ENCODE measurements at regions not wholly inside any gene's neighbourhood (a gene's known extent, or its start where the extent isn't known, plus 50 kb on each side); places are given as distances from the start of the nearest gene placed in this dataset.
A peak's percentile ranks its signal among the peaks of the same experiment; 100 is the strongest.
"Not testable (repeated sequence)": the region's sequence is repeated elsewhere in the genome, so short reads cannot be mapped to it uniquely, and the experiment has no call there.

GRCh38 chr5:96176022-96176421 lies 214.4 kb upstream of the ELL2 start:
- no peak for ATAC-seq
- no peak overlapping the region for H3K27ac ChIP-seq (ENCODE audit: low read length)
- H3K27me3 ChIP-seq (ENCODE audit: control insufficient read depth, insufficient read depth, low read length): no peaks in the 10 kb centered on the region

GRCh38 chr5:96175090-96175489 lies 213.4 kb upstream of the ELL2 start:
- TF ChIP-seq CTCF (IDR thresholded peaks at IDR 0.05): no peak
- no peak overlapping the region for H3K27ac Mint-ChIP-seq
- ATAC-seq: no peak
- peaks cover 0 to 2% of the 10 kb centered on the region in 2 donors for H3K27me3 Mint-ChIP-seq (ENCODE audit: low read depth in 2 of 2)
- H3K36me3 ChIP-seq (ENCODE audit: control insufficient read depth, insufficient read depth, low read length): no peaks in the 10 kb centered on the region
- H3K4me1 ChIP-seq (ENCODE audit: control insufficient read depth, insufficient read depth, low read length): no peaks in the 10 kb centered on the region
- H3K27ac ChIP-seq (ENCODE audit: low read length): no peak overlapping the region
- no peaks in the 10 kb centered on the region for H3K9me3 Mint-ChIP-seq
- H3K36me3 Mint-ChIP-seq: no peaks in the 10 kb centered on the region
- no peaks in the 10 kb centered on the region for H3K27me3 ChIP-seq (ENCODE audit: control insufficient read depth, insufficient read depth, low read length)
- intact Hi-C loops (cut with micrococcal nuclease): no loop called here
- no peaks in the 10 kb centered on the region for H3K4me1 Mint-ChIP-seq
- H3K9me3 ChIP-seq (ENCODE audit: control insufficient read depth, insufficient read depth, low read length): no peaks in the 10 kb centered on the region
- no peak overlapping the region for H3K4me3 Mint-ChIP-seq
- H3K4me3 ChIP-seq (ENCODE audit: low read length): no peak overlapping the region
- 94% methylated on average over 1 of the region's 2 CpGs for WGBS (ENCODE audit: insufficient coverage)
- DNase-seq: peak in 1 of 2 donors; percentile 9

More at GRCh38 chr5:96176022-96176421, 214.4 kb upstream of the ELL2 start:
- Histone ChIP-seq H3K9me3 (ENCODE audit: control insufficient read depth, insufficient read depth, low read length) (no peaks in the 10 kb centered on the region), H3K4me3 (ENCODE audit: low read length) (no peak overlapping the region), H3K4me1 (ENCODE audit: control insufficient read depth, insufficient read depth, low read length) (no peaks in the 10 kb centered on the region), H3K36me3 (ENCODE audit: control insufficient read depth, insufficient read depth, low read length) (no peaks in the 10 kb centered on the region)
- intact Hi-C loops (cut with micrococcal nuclease): no loop called here
- no peak for TF ChIP-seq CTCF (IDR thresholded peaks at IDR 0.05)
- H3K4me1 Mint-ChIP-seq: no peaks in the 10 kb centered on the region
- no peaks in the 10 kb centered on the region for H3K36me3 Mint-ChIP-seq
- peaks cover 0 to 2% of the 10 kb centered on the region in 2 donors for H3K27me3 Mint-ChIP-seq (ENCODE audit: low read depth in 2 of 2)
- H3K9me3 Mint-ChIP-seq: no peaks in the 10 kb centered on the region
- WGBS (ENCODE audit: insufficient coverage): 50% methylated on average over 2 of the region's 2 CpGs
- no peak overlapping the region for H3K27ac Mint-ChIP-seq
- no peak for DNase-seq
- H3K4me3 Mint-ChIP-seq: no peak overlapping the region

DNA sequence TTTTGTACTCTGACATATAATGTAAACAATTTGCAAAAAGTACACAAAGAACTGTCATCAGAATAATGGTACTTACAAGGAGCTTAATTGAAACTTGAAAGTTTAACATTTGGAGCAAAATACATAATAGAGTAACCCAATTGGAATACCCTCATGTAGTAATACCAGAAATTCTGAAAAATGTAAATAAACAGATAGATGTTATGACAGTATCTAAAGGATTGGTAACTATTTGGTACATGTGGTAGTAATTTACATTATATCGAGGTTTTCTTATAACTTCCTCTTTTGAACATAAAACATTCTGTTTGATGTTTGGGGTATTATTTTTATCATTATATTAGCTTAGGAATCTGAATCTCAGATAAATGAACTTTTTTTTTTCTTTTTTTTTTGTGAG lies 211.7 kb upstream of the ELL2 start:
- no peaks in the 10 kb centered on the region for H3K27me3 ChIP-seq (ENCODE audit: control insufficient read depth, insufficient read depth, low read length)
- Mint-ChIP-seq H3K36me3 (no peaks in the 10 kb centered on the region), H3K27ac (no peak overlapping the region), H3K4me3 (no peak overlapping the region), H3K4me1 (no peaks in the 10 kb centered on the region), H3K27me3 (ENCODE audit: low read depth in 2 of 2) (no peaks in the 10 kb centered on the region), H3K9me3 (no peaks in the 10 kb centered on the region)
- no peak for ATAC-seq
- H3K4me1 ChIP-seq (ENCODE audit: control insufficient read depth, insufficient read depth, low read length): no peaks in the 10 kb centered on the region
- intact Hi-C loops (cut with micrococcal nuclease): no loop called here
- TF ChIP-seq CTCF (IDR thresholded peaks at IDR 0.05): no peak
- no peak overlapping the region for H3K4me3 ChIP-seq (ENCODE audit: low read length)
- no CpG with 5 or more reads among the region's 1 CpG for WGBS (ENCODE audit: insufficient coverage)
- H3K9me3 ChIP-seq (ENCODE audit: control insufficient read depth, insufficient read depth, low read length): no peaks in the 10 kb centered on the region
- no peak overlapping the region for H3K27ac ChIP-seq (ENCODE audit: low read length)
- H3K36me3 ChIP-seq (ENCODE audit: control insufficient read depth, insufficient read depth, low read length): no peaks in the 10 kb centered on the region
- DNase-seq: no peak

DNA sequence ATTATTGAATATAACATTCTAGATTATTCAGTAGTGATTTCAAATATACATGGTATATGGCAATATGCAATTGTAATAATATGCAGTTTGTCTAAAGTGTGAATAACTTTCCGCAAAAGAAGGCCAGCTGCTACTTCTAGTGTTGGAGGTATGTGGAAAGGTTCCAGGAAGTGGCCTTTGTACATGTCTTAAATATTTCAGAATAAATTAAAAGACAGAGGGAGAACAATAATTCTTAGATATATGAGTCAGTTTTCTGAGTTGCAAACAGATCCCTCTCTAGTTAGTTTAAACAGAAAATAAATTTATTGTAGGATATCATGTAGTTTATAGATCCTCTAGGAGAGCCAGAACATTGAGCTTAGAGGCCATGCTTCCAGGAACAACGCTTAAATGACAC lies 210.8 kb upstream of the ELL2 start:
- H3K27ac Mint-ChIP-seq: no peak overlapping the region
- WGBS (ENCODE audit: insufficient coverage): 95% methylated on average over 2 of the region's 2 CpGs
- Histone ChIP-seq H3K4me1 (ENCODE audit: control insufficient read depth, insufficient read depth, low read length) (no peaks in the 10 kb centered on the region), H3K27ac (ENCODE audit: low read length) (no peak overlapping the region), H3K27me3 (ENCODE audit: control insufficient read depth, insufficient read depth, low read length) (no peaks in the 10 kb centered on the region), H3K9me3 (ENCODE audit: control insufficient read depth, insufficient read depth, low read length) (no peaks in the 10 kb centered on the region), H3K4me3 (ENCODE audit: low read length) (no peak overlapping the region), H3K36me3 (ENCODE audit: control insufficient read depth, insufficient read depth, low read length) (no peaks in the 10 kb centered on the region)
- DNase-seq (no peak), ATAC-seq (no peak)
- no peak overlapping the region for H3K4me3 Mint-ChIP-seq
- no peaks in the 10 kb centered on the region for H3K9me3 Mint-ChIP-seq
- no peaks in the 10 kb centered on the region for H3K27me3 Mint-ChIP-seq (ENCODE audit: low read depth in 2 of 2)
- intact Hi-C loops (cut with micrococcal nuclease): no loop called here
- H3K36me3 Mint-ChIP-seq: no peaks in the 10 kb centered on the region
- no peaks in the 10 kb centered on the region for H3K4me1 Mint-ChIP-seq
- no peak for TF ChIP-seq CTCF (IDR thresholded peaks at IDR 0.05)

DNA sequence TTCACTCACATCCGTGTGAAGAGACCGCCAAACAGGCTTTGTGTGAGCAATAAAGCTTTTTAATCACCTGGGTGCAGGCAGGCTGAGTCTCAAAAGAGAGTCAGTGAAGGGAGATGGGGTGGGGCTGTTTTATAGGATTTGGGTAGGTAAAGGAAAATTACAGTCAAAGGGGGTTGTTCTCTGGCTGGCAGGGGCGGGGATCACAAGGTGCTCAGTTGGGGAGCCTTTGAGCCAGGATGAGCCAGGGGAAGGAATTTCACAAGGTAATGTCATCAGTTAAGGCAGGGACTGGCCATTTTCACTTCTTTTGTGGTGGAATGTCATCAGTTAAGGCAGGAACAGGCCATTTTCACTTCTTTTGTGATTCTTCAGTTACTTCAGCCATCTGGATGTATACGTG lies 210.3 kb upstream of the ELL2 start:
- H3K9me3 Mint-ChIP-seq; H3K4me1 Mint-ChIP-seq; intact Hi-C loops (cut with micrococcal nuclease); H3K9me3 ChIP-seq (ENCODE audit: control insufficient read depth, insufficient read depth, low read length); H3K27me3 Mint-ChIP-seq (ENCODE audit: low read depth in 2 of 2); ATAC-seq; H3K36me3 ChIP-seq (ENCODE audit: control insufficient read depth, insufficient read depth, low read length); H3K27ac ChIP-seq (ENCODE audit: low read length); H3K27me3 ChIP-seq (ENCODE audit: control insufficient read depth, insufficient read depth, low read length); H3K4me3 Mint-ChIP-seq; H3K27ac Mint-ChIP-seq; H3K36me3 Mint-ChIP-seq; DNase-seq; H3K4me1 ChIP-seq (ENCODE audit: control insufficient read depth, insufficient read depth, low read length); H3K4me3 ChIP-seq (ENCODE audit: low read length): not testable (repeated sequence)
- 94% methylated on average over 4 of the region's 4 CpGs for WGBS (ENCODE audit: insufficient coverage)

Data from natural killer cell (primary cell).